Memory B cell (primary cell): ENCODE measurements at regions not wholly inside any gene's neighbourhood (a gene's known extent, or its start where the extent isn't known, plus 50 kb on each side); places are given as distances from the start of the nearest gene placed in this dataset.
A peak's percentile ranks its signal among the peaks of the same experiment; 100 is the strongest.

ENCODE experiments used
- ATAC-seq: fragments of 150-1000 bp; cut with Tn5 transposase; 2 replicates; pipeline ENCODE4 v1.10.0; 2021; ENCODE audit warnings: low read depth, mild to moderate bottlenecking, moderate library complexity
- DNase-seq, 2 donors: peaks; one replicate each; pipeline ENCODE4 v3.0.0; 2022; ENCODE audit warnings: low spot score in 2 of 2
- H3K27ac Mint-ChIP-seq: one replicate; pipeline ENCODE4 v1.8.0; 2022; ENCODE audit warnings: mild to moderate bottlenecking, moderate library complexity, mixed read lengths
- H3K27me3 Mint-ChIP-seq: one replicate; pipeline ENCODE4 v1.8.0; 2022; ENCODE audit warnings: mixed read lengths
- H3K36me3 Mint-ChIP-seq: one replicate; pipeline ENCODE4 v1.8.0; 2022; ENCODE audit warnings: mild to moderate bottlenecking, mixed read lengths
- H3K4me1 Mint-ChIP-seq: one replicate; pipeline ENCODE4 v1.8.0; 2022; ENCODE audit warnings: mixed read lengths
- H3K4me3 Mint-ChIP-seq: one replicate; pipeline ENCODE4 v1.8.0; 2022; ENCODE audit warnings: mild to moderate bottlenecking, moderate library complexity, mixed read lengths
- H3K9me3 Mint-ChIP-seq: one replicate; pipeline ENCODE4 v1.8.0; 2022; ENCODE audit warnings: mixed read lengths

DNA sequence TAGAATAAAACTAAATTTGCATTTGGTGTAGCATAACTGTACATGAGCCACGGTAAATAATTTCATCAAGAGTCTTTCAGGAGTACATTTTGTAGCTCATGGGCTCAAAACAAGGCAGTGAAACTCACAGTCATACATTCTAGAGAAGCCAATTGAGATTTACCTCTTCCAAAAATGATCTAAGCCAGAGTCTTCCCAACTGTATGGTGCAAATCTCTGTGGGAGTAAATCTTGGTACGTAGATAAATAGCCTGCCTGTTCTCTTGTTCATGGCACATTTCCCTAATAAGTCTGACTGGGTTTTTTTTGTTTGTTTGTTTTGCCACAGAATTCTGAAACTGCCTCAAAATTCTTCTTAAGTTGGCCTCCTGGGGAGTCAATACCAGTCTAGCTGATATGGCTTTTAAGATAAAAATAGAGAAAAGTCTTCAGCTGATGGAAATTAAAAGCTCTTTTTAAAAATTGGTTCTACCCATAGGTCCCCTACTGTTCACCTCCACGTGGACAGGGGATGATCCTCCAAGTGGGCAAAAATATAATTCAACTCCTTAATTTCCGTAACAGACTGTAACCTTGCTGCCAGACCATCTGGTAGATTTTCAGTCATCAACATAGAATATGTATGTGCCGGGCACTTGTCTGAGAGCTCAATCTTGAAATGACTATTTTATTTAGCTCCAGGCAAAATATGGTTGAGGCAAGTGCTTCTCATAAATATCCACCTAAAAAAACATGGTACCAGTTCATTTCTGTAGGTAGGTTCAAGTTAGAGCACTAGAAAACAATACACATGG, 365.4 kb downstream of the PDHA2 start:
- Mint-ChIP-seq H3K27ac (no peak overlapping the region), H3K4me3 (no peak overlapping the region), H3K4me1 (no peaks in the 10 kb centered on the region), H3K36me3 (no peaks in the 10 kb centered on the region), H3K27me3 (no peaks in the 10 kb centered on the region), H3K9me3 (peaks cover 4% of the 10 kb centered on the region)
- no peak for ATAC-seq
- no peak for DNase-seq

DNA sequence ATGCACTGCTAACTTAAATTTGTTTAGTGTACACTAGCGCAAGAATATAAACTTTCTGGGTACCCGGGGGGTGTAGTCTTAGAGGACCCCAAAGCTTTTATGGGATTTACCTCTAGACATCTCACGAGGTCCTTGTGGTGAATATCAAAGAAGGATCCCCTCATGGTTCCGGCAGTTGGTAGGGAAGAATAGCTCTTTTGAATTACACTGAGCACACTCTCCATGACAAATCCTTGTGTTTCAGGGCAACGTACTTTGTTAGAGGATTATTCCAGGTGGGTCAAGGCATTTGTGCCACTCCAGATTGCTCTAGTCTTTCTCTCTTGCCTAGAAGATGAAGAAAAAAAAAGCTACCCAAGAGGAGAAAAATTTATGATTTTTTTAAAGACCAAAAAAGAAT, 387.6 kb downstream of the PDHA2 start:
- H3K27me3 Mint-ChIP-seq: no peaks in the 10 kb centered on the region

GRCh38 chr4:96228463-96228862, 388.6 kb downstream of the PDHA2 start:
- Mint-ChIP-seq H3K4me1 (no peaks in the 10 kb centered on the region), H3K4me3 (no peak overlapping the region), H3K9me3 (peaks cover 5% of the 10 kb centered on the region), H3K36me3 (no peaks in the 10 kb centered on the region), H3K27ac (no peak overlapping the region), H3K27me3 (no peaks in the 10 kb centered on the region)
- no peak for DNase-seq
- no peak for ATAC-seq

More for the DNA sequence above, 387.6 kb downstream of the PDHA2 start:
- Mint-ChIP-seq H3K27ac (no peak overlapping the region), H3K9me3 (peaks cover 7% of the 10 kb centered on the region), H3K4me1 (no peaks in the 10 kb centered on the region), H3K36me3 (no peaks in the 10 kb centered on the region), H3K4me3 (no peak overlapping the region)
- DNase-seq: no peak
- no peak for ATAC-seq

GRCh38 chr4:96240041-96240440, 400.1 kb downstream of the PDHA2 start:
- no peak overlapping the region for H3K4me3 Mint-ChIP-seq
- H3K27me3 Mint-ChIP-seq: no peaks in the 10 kb centered on the region
- H3K27ac Mint-ChIP-seq: no peak overlapping the region
- H3K36me3 Mint-ChIP-seq: no peaks in the 10 kb centered on the region
- ATAC-seq: no peak
- H3K4me1 Mint-ChIP-seq: no peaks in the 10 kb centered on the region
- no peak for DNase-seq
- H3K9me3 Mint-ChIP-seq: peaks cover 9% of the 10 kb centered on the region

DNA sequence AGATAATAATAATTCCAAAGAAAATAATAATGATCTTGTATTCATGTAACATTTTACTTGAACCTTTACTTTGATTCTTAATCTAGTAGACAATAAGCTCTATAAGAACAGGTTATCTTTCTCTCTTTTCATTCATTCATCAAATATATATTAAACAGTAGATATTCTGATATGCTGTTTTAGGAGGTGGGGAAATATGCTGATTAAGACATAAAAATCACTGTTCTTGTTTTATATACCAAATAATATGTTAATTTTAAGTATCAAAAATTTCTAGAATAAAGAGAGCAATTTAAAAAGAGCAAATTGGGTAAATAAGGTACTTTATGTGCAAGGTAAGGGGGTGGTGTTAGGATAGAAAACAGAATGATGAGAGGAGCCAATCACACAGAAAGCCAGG, 401.9 kb downstream of the PDHA2 start:
- DNase-seq: no peak
- no peak overlapping the region for H3K27ac Mint-ChIP-seq
- H3K27me3 Mint-ChIP-seq: no peaks in the 10 kb centered on the region
- H3K9me3 Mint-ChIP-seq: peaks cover 4% of the 10 kb centered on the region
- H3K36me3 Mint-ChIP-seq: no peaks in the 10 kb centered on the region
- no peaks in the 10 kb centered on the region for H3K4me1 Mint-ChIP-seq
- no peak for ATAC-seq
- H3K4me3 Mint-ChIP-seq: no peak overlapping the region

DNA sequence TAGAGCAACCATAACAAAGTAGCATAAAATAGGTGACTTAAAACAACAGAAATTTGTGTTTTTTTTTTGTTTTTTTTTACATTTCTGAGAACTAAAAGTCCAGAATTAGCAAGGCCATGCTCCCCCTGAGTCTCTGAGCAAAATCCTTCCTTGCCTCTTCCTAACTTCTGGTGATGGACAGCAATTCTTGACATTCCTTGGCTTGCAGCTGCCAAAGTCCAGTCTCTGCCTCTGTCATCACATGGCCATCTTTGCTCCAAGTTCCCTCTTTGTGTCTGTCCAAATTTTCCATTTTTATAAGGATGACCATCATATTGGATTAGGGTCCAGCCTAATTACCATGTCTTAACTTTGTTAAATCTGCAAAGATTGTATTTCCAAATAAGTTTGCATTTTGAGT, 407.2 kb downstream of the PDHA2 start:
- Mint-ChIP-seq H3K27ac (no peak overlapping the region), H3K27me3 (no peaks in the 10 kb centered on the region), H3K36me3 (no peaks in the 10 kb centered on the region), H3K9me3 (peaks cover 3% of the 10 kb centered on the region), H3K4me3 (no peak overlapping the region), H3K4me1 (no peaks in the 10 kb centered on the region)
- ATAC-seq (no peak), DNase-seq (no peak)

DNA sequence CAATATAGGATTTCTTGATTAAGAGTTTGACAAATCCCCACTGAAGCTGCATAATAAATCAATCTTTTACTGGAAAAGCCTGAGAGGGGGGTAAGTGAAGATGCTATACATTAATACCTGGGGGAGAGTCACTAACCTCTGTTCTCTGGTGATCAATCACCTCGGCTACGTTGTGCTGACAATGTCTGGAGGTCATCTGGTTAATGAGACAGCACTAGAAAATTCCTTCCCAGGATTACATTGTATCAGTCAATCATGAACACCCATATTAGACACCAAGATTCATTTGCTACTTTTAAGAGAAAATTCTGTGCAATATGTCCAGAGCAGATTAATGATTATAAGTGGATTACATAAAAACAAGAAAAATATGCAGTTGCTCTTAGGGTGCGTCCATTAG, 408.3 kb downstream of the PDHA2 start:
- DNase-seq: no peak
- ATAC-seq: no peak
- Mint-ChIP-seq H3K27ac (no peak overlapping the region), H3K4me3 (no peak overlapping the region), H3K4me1 (no peaks in the 10 kb centered on the region), H3K27me3 (no peaks in the 10 kb centered on the region), H3K36me3 (no peaks in the 10 kb centered on the region), H3K9me3 (peaks cover 4% of the 10 kb centered on the region)

GRCh38 chr4:96260064-96260682, 420.3 kb downstream of the PDHA2 start:
- no peaks in the 10 kb centered on the region for H3K27me3 Mint-ChIP-seq

GRCh38 chr4:96262057-96262456, 422.2 kb downstream of the PDHA2 start:
- no peaks in the 10 kb centered on the region for H3K36me3 Mint-ChIP-seq
- DNase-seq (no peak), ATAC-seq (no peak)
- H3K9me3 Mint-ChIP-seq: no peaks in the 10 kb centered on the region
- no peaks in the 10 kb centered on the region for H3K4me1 Mint-ChIP-seq
- no peak overlapping the region for H3K27ac Mint-ChIP-seq
- no peak overlapping the region for H3K4me3 Mint-ChIP-seq
- H3K27me3 Mint-ChIP-seq: no peaks in the 10 kb centered on the region

More at GRCh38 chr4:96260064-96260682, 420.3 kb downstream of the PDHA2 start:
- no peak for ATAC-seq
- Mint-ChIP-seq H3K4me3 (no peak overlapping the region), H3K9me3 (peaks cover 2% of the 10 kb centered on the region), H3K36me3 (no peaks in the 10 kb centered on the region), H3K4me1 (no peaks in the 10 kb centered on the region), H3K27ac (no peak overlapping the region)
- DNase-seq: no peak

DNA sequence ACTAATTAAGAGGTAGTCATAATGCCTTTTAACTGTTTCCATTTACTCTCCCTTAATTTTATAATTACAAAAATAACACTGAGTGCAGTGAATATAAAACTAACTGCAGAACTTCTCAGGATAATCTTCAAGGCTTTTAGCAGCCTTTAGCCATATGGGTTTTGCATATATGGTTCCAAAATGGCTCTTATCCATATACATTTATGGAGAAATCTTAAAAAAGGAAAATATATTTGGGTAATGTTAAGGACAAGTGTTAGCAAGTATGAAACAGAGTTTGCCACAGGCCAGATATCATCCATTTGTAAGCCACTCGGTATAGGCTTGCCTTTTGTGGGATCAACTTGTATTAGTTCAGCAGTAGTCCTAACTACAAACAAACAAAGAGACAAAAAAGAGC, 423.4 kb downstream of the PDHA2 start:
- no peaks in the 10 kb centered on the region for H3K4me1 Mint-ChIP-seq
- ATAC-seq (no peak), DNase-seq (no peak)
- H3K36me3 Mint-ChIP-seq: no peaks in the 10 kb centered on the region
- H3K27me3 Mint-ChIP-seq: no peaks in the 10 kb centered on the region
- no peak overlapping the region for H3K27ac Mint-ChIP-seq
- no peak overlapping the region for H3K4me3 Mint-ChIP-seq
- H3K9me3 Mint-ChIP-seq: peaks cover 4% of the 10 kb centered on the region

- H3K9me3 Mint-ChIP-seq: peaks cover 5% of the 10 kb centered on the region
- no peak overlapping the region for H3K27ac Mint-ChIP-seq
- no peak overlapping the region for H3K4me3 Mint-ChIP-seq
- no peak for DNase-seq
- no peaks in the 10 kb centered on the region for H3K27me3 Mint-ChIP-seq
- no peak for ATAC-seq
- H3K36me3 Mint-ChIP-seq: no peaks in the 10 kb centered on the region
- no peaks in the 10 kb centered on the region for H3K4me1 Mint-ChIP-seq
Measured at GRCh38 chr4:96264941-96265463, 425.1 kb downstream of the PDHA2 start.

DNA sequence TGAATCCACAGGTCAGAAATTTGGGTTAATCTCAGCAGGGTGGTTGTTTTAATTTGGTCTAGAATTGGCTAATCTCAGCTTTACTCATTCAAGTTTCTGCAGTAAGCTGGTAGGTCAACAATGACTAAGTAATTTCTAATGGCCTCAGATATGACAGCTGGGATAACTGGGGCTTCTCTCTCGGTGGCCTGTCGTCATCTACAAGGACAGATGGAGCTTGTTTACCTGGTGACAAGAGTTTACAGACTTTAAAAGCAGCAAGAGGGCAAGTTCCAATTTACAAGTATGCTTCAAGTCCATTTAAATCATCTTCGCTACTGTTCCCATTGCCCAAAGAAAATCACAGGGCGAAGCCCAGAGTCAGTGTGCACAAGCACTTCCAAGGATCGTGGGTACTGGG, 453.9 kb downstream of the PDHA2 start:
- Mint-ChIP-seq H3K27ac (no peak overlapping the region), H3K36me3 (no peaks in the 10 kb centered on the region), H3K9me3 (peaks cover 3% of the 10 kb centered on the region), H3K27me3 (no peaks in the 10 kb centered on the region), H3K4me3 (no peak overlapping the region), H3K4me1 (no peaks in the 10 kb centered on the region)
- ATAC-seq: no peak
- no peak for DNase-seq

DNA sequence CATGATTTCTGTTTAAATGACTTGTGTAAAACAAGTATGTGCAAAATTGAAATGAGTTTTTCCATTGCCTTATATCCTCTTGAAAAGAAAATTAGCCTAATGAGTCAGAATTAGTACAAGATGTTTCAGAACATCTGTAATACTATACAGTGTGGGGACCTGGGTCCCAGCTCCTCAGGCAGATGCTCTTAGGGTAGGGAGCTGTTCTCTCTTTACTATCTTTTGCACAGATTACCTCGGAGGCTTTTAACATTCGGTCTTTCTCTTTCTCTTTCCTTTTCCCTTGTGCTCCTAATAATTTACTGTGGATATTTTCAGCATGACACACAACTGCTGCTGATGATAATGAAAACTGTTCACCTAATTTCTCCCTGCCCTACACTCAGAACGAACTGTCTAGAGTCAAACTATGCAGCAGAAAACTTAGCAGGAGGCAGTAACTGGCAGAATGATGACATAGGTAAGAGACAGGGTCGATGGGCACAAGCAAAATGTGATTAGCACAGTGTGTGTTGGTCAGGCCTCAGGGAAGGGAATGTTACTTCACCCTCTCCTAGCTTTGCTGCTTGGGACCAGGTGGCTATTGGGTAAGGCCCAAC, 455.3 kb downstream of the PDHA2 start:
- ATAC-seq (no peak), DNase-seq (no peak)
- no peaks in the 10 kb centered on the region for H3K27me3 Mint-ChIP-seq
- no peak overlapping the region for H3K4me3 Mint-ChIP-seq
- H3K4me1 Mint-ChIP-seq: no peaks in the 10 kb centered on the region
- peaks cover 3% of the 10 kb centered on the region for H3K9me3 Mint-ChIP-seq
- no peaks in the 10 kb centered on the region for H3K36me3 Mint-ChIP-seq
- H3K27ac Mint-ChIP-seq: peak overlapping the region; percentile 15

- Mint-ChIP-seq H3K9me3 (peaks cover 5% of the 10 kb centered on the region), H3K4me1 (no peaks in the 10 kb centered on the region), H3K36me3 (no peaks in the 10 kb centered on the region), H3K27ac (no peak overlapping the region), H3K4me3 (no peak overlapping the region), H3K27me3 (no peaks in the 10 kb centered on the region)
- no peak for DNase-seq
- no peak for ATAC-seq
Measured at GRCh38 chr4:96301715-96302114, 461.8 kb downstream of the PDHA2 start.
